ENCODE measurements at regions not wholly inside any gene's neighbourhood (a gene's known extent, or its start where the extent isn't known, plus 50 kb on each side); places are given as distances from the start of the nearest gene placed in this dataset.

DNA sequence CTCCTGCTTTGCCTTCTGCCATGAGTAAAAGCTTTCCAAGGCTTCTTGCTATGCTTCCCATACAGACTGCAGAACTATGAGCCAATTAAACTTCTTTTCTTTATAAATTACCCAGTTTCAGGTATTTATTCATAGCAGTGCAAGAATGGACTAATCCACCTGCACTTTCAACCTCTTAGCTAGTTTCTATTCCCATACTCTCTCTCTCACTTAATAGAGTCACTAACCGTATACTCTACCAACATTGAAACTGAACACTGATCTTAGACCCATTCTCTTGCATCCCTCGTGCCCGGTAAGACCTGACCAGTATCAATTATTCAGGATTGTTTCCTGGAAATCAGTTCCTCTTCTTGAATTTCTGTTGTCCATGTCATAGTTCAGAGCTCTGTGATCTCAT, 92.7 kb upstream of the TMC3 start:
- H3K27me3 ChIP-seq (ENCODE audit: control insufficient read depth, insufficient read depth, low read length) = peaks cover 16% of the 10 kb centered on the region
- H3K9me3 ChIP-seq (replicated peaks; ENCODE audit: low read length) = no peaks in the 10 kb centered on the region
- H3K4me2 ChIP-seq (ENCODE audit: low read length) = no peak overlapping the region
- H3K9ac ChIP-seq (ENCODE audit: low read depth, low read length) = no peak overlapping the region
- no peaks in the 10 kb centered on the region for H3K36me3 ChIP-seq (ENCODE audit: insufficient read depth, low read length)
- H3K4me3 ChIP-seq (ENCODE audit: low read length) = no peak overlapping the region
- H3K4me1 ChIP-seq (ENCODE audit: control insufficient read depth, insufficient read depth, low read length) = no peaks in the 10 kb centered on the region

DNA sequence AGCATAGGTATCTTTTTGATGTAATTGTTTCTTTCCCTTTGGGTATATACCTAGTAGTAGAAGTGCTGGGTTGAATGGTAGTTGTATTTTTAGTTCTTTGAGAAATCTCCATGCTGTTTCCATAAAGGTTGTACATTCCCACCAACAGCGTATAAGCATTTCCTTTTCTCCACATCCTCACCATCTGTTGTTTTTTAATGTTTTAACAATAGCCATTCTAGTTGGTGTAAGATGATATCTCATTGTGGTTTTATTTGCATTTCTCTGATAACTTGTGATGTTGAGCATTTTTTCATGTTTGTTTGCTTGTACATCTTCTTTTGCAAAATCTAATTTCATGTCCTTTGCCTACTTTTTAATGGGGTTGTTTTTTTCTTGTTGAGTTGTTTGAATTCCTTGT, 80.0 kb upstream of the TMC3 start:
- H3K9me3 ChIP-seq (replicated peaks; ENCODE audit: low read length) = no peaks in the 10 kb centered on the region
- no peaks in the 10 kb centered on the region for H3K27me3 ChIP-seq (ENCODE audit: control insufficient read depth, insufficient read depth, low read length)
- no peak overlapping the region for H3K4me3 ChIP-seq (ENCODE audit: low read length)
- no peak overlapping the region for H3K9ac ChIP-seq (ENCODE audit: low read depth, low read length)
- H3K4me1 ChIP-seq (ENCODE audit: control insufficient read depth, insufficient read depth, low read length) = no peaks in the 10 kb centered on the region
- H3K4me2 ChIP-seq (ENCODE audit: low read length) = no peak overlapping the region
- no peaks in the 10 kb centered on the region for H3K36me3 ChIP-seq (ENCODE audit: insufficient read depth, low read length)

DNA sequence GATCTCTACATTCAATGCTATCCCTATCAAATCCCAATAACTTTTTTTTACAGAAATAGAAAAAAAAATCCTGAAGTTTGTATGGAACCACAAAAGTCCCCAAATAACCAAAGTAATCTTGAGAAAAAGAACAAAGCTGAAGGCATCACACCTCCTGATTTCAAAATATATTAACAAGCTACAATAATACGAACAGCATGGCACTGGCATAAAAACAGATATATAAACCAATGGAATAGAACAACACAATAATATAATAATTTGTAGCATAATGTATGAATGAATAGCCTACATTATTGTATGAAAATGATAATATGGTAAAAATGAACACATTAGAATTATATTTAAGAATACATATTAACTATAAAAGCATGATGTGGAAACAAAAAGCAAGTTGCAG, 76.7 kb upstream of the TMC3 start:
- H3K4me3 ChIP-seq (ENCODE audit: low read length) = no peak overlapping the region
- no peaks in the 10 kb centered on the region for H3K36me3 ChIP-seq (ENCODE audit: insufficient read depth, low read length)
- no peak overlapping the region for H3K4me2 ChIP-seq (ENCODE audit: low read length)
- no peak overlapping the region for H3K9ac ChIP-seq (ENCODE audit: low read depth, low read length)
- H3K27me3 ChIP-seq (ENCODE audit: control insufficient read depth, insufficient read depth, low read length) = no peaks in the 10 kb centered on the region
- H3K4me1 ChIP-seq (ENCODE audit: control insufficient read depth, insufficient read depth, low read length) = no peaks in the 10 kb centered on the region
- no peaks in the 10 kb centered on the region for H3K9me3 ChIP-seq (replicated peaks; ENCODE audit: low read length)

DNA sequence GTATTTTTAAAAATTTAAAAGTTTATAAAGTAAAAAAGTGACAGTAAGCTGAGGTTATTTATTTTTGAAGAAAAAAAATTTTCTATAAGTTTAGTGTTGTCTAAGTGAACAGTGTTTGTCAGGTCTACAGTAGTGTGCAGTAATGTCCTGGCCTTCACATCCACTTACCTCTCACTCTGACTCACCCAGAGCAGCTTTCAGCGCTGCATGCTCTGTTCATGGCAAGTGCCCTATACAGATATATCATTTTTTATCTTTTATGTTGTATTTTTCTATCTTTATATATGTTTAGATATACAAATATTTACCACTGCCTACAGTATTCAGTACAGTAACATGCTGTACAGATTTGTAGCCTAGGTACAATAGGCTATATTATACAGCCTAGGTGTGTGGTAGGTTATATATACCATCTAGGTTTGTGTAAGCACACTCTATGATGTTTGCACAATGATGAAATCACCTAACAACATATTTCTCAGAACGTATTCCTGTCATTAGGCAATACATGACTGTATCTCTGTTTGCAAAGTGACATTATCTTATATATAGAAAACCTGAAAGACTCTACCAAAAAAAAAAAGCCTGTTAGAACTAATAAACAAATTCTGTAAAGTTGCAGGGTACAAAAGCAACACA, 75.9 kb upstream of the TMC3 start:
- no peaks in the 10 kb centered on the region for H3K27me3 ChIP-seq (ENCODE audit: control insufficient read depth, insufficient read depth, low read length)

DNA sequence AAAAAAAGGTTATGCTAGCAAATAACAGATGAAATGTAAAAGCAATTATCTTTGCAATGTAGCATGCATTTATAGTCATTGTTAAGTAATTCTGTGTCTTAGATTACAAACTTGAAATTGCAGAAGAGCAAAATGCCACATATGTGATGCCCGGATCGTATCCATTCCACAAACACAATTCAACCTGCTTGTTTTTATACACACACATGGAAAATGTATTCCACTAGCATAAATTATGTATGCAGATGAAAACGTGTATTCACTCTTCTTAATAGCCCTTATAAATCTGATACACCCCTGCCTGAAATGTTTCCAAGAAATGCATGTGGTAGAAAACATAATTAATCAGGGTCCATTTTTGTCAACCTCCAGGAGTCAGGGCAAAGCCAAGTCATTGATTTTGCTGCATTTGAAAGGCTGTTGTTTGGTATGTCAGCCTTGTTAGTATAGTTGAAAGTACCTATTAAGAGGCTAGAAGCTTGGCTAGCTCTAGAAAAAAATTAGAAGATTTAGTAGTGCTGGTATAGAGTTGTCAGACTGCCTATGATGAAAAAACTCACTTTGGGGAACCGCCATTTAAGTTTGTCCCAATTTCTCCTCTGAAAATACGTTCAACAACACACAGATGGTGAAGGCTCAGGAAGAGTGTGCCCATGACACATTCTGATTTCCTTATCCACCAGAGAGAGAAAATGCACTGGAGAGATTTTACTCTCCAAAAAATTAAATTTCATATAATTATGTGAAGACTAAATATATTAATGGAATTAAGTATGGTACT, 69.2 kb upstream of the TMC3 start:
- no peaks in the 10 kb centered on the region for H3K36me3 ChIP-seq (ENCODE audit: insufficient read depth, low read length)
- H3K4me1 ChIP-seq (ENCODE audit: control insufficient read depth, insufficient read depth, low read length) = no peaks in the 10 kb centered on the region
- no peaks in the 10 kb centered on the region for H3K9me3 ChIP-seq (replicated peaks; ENCODE audit: low read length)
- no peak overlapping the region for H3K4me3 ChIP-seq (ENCODE audit: low read length)
- H3K9ac ChIP-seq (ENCODE audit: low read depth, low read length) = no peak overlapping the region
- H3K4me2 ChIP-seq (ENCODE audit: low read length) = no peak overlapping the region
- peaks cover 20% of the 10 kb centered on the region for H3K27me3 ChIP-seq (ENCODE audit: control insufficient read depth, insufficient read depth, low read length)

More for the DNA sequence above, 75.9 kb upstream of the TMC3 start:
- Histone ChIP-seq H3K36me3 (ENCODE audit: insufficient read depth, low read length) (no peaks in the 10 kb centered on the region), H3K4me1 (ENCODE audit: control insufficient read depth, insufficient read depth, low read length) (no peaks in the 10 kb centered on the region), H3K9ac (ENCODE audit: low read depth, low read length) (no peak overlapping the region), H3K4me2 (ENCODE audit: low read length) (no peak overlapping the region), H3K4me3 (ENCODE audit: low read length) (no peak overlapping the region), H3K9me3 (replicated peaks; ENCODE audit: low read length) (no peaks in the 10 kb centered on the region)

DNA sequence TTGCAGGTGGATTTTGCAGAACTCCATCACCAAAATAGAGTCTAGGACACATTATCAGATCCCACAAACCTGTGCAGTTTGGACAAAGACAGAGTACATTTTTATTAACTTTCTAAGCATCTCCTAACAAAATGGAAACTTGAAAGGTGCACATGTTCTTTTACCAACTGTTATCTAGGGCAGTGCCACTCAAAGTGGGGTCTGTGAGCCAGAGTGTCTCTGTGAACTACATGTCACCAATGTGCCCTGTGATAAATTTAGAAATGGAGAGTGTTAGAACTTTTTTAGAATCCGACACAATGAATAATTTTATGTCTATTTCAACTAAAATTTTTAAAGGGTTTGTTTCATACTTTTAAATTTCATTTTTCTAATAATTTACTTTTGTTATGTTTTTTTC, 68.4 kb upstream of the TMC3 start:
- H3K9ac ChIP-seq (ENCODE audit: low read depth, low read length) = no peak overlapping the region
- H3K36me3 ChIP-seq (ENCODE audit: insufficient read depth, low read length) = no peaks in the 10 kb centered on the region
- peaks cover 20% of the 10 kb centered on the region for H3K27me3 ChIP-seq (ENCODE audit: control insufficient read depth, insufficient read depth, low read length)
- H3K4me2 ChIP-seq (ENCODE audit: low read length) = no peak overlapping the region
- no peak overlapping the region for H3K4me3 ChIP-seq (ENCODE audit: low read length)
- no peaks in the 10 kb centered on the region for H3K9me3 ChIP-seq (replicated peaks; ENCODE audit: low read length)
- H3K4me1 ChIP-seq (ENCODE audit: control insufficient read depth, insufficient read depth, low read length) = no peaks in the 10 kb centered on the region

DNA sequence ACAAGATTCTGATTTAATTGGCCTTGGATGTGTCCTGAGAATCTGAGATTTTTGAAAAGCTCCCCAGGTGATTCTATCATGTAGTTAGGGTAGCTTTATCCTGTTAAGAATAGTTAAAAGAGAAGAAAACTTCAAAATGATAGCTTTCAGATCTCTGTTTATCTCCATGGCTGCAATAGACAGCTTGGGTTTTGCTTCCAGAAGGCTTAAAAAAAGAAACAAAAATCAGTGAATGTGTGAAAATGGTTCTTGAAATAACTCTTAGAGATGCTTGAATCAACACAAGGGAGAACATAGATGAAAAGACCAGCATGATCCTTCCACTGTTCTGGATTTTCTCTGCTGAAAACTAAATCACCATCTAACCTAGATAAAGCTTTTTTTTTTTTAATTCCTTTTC, 60.8 kb upstream of the TMC3 start:
- Histone ChIP-seq H3K36me3 (ENCODE audit: insufficient read depth, low read length) (no peaks in the 10 kb centered on the region), H3K9me3 (replicated peaks; ENCODE audit: low read length) (no peaks in the 10 kb centered on the region)

DNA sequence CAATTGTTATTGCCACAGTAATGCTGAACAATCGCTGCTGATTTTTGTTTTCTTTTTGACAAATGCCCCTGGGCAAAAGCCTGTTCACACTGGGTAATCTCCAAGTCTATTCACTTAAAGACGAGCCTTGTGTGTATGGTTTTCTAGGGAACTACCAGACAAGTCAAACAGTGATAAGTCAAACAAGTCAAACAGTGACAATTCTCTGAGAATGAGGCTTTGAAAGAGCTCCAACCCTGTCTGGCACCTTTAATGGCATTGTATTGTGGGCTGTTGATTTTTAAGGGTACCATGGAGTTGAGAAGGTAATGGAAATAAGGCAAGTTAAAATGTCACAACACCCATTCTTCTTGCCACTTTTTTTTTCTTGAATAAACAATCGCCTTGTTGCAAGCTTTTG, 59.4 kb upstream of the TMC3 start:
- no peaks in the 10 kb centered on the region for H3K4me1 ChIP-seq (ENCODE audit: control insufficient read depth, insufficient read depth, low read length)
- no peaks in the 10 kb centered on the region for H3K36me3 ChIP-seq (ENCODE audit: insufficient read depth, low read length)
- no peak overlapping the region for H3K4me2 ChIP-seq (ENCODE audit: low read length)
- no peaks in the 10 kb centered on the region for H3K9me3 ChIP-seq (replicated peaks; ENCODE audit: low read length)
- no peak overlapping the region for H3K4me3 ChIP-seq (ENCODE audit: low read length)
- H3K27me3 ChIP-seq (ENCODE audit: control insufficient read depth, insufficient read depth, low read length) = peaks cover 2% of the 10 kb centered on the region
- H3K9ac ChIP-seq (ENCODE audit: low read depth, low read length) = no peak overlapping the region

More for the DNA sequence above, 60.8 kb upstream of the TMC3 start:
- Histone ChIP-seq H3K4me2 (ENCODE audit: low read length) (no peak overlapping the region), H3K27me3 (ENCODE audit: control insufficient read depth, insufficient read depth, low read length) (peaks cover 7% of the 10 kb centered on the region), H3K4me1 (ENCODE audit: control insufficient read depth, insufficient read depth, low read length) (no peaks in the 10 kb centered on the region), H3K4me3 (ENCODE audit: low read length) (no peak overlapping the region), H3K9ac (ENCODE audit: low read depth, low read length) (no peak overlapping the region)

DNA sequence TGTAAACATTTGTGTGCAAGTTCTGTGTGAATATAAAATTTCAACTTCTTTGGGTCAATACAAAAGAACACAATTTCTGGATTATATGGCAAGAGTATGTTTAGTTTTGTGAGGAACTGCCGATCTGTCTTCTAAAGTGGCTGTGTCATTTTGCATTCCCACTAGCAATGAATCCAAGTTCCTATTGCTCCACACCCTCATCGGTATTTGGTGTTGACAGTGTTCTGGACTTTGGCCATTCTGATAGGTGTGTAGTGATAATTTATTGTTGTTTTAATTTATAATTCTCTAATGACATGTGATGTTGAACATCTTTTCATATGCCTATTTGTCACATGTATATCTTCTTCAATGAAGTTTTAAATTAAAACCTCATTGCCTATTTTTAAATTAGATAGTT, 58.2 kb upstream of the TMC3 start:
- Histone ChIP-seq H3K27me3 (ENCODE audit: control insufficient read depth, insufficient read depth, low read length) (peaks cover 9% of the 10 kb centered on the region), H3K36me3 (ENCODE audit: insufficient read depth, low read length) (no peaks in the 10 kb centered on the region), H3K4me1 (ENCODE audit: control insufficient read depth, insufficient read depth, low read length) (no peaks in the 10 kb centered on the region), H3K4me3 (ENCODE audit: low read length) (no peak overlapping the region), H3K4me2 (ENCODE audit: low read length) (no peak overlapping the region), H3K9ac (ENCODE audit: low read depth, low read length) (no peak overlapping the region), H3K9me3 (replicated peaks; ENCODE audit: low read length) (no peaks in the 10 kb centered on the region)

DNA sequence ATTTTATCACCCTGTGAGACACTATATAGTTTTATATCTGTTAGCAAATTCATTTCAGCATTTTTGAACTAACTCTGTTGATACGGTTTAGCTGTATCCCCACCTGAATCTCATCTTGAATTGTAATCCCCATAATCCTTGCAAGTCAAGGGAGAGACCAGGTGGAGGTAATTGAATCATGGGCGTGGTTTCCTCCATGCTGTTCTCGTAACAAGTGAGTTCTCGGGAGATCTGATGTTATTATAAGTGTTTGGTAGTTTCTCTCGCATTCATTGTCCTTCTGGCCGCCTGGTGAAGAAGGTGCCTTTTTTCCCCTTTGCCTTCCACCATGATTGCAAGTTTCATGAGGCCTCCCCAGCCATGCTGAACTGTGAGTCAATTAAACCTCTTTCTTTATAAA, 53.2 kb upstream of the TMC3 start:
- H3K27me3 ChIP-seq (ENCODE audit: control insufficient read depth, insufficient read depth, low read length) = peaks cover 7% of the 10 kb centered on the region
- H3K4me1 ChIP-seq (ENCODE audit: control insufficient read depth, insufficient read depth, low read length) = no peaks in the 10 kb centered on the region
- H3K36me3 ChIP-seq (ENCODE audit: insufficient read depth, low read length) = no peaks in the 10 kb centered on the region
- H3K4me3 ChIP-seq (ENCODE audit: low read length) = no peak overlapping the region
- no peaks in the 10 kb centered on the region for H3K9me3 ChIP-seq (replicated peaks; ENCODE audit: low read length)
- H3K4me2 ChIP-seq (ENCODE audit: low read length) = no peak overlapping the region
- H3K9ac ChIP-seq (ENCODE audit: low read depth, low read length) = no peak overlapping the region

DNA sequence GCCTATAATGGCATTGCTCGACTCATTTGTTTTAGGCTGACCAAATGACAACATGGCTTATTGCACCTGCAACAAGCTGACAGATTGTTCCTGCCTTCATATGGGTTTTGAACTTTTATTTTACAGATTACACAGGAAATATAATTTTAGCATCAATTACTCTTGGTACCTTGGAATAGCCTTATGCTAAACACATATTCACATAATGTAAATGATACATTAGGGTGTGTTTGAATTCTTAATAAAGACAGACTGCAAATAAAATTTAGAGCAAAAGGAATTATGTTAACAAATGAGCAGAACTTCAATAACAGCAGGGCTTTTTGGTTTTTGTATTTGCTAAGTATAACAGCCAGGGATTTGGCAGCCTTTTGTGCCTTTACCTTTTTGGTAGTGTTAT, 51.9 kb upstream of the TMC3 start:
- Histone ChIP-seq H3K4me3 (ENCODE audit: low read length) (no peak overlapping the region), H3K4me2 (ENCODE audit: low read length) (no peak overlapping the region), H3K9me3 (replicated peaks; ENCODE audit: low read length) (no peaks in the 10 kb centered on the region), H3K36me3 (ENCODE audit: insufficient read depth, low read length) (no peaks in the 10 kb centered on the region), H3K27me3 (ENCODE audit: control insufficient read depth, insufficient read depth, low read length) (peaks cover 7% of the 10 kb centered on the region), H3K4me1 (ENCODE audit: control insufficient read depth, insufficient read depth, low read length) (no peaks in the 10 kb centered on the region), H3K9ac (ENCODE audit: low read depth, low read length) (no peak overlapping the region)

Measured in skeletal muscle satellite cell (primary cell).